Brain microvascular endothelial cell (primary cell): ENCODE measurements at regions not wholly inside any gene's neighbourhood (a gene's known extent, or its start where the extent isn't known, plus 50 kb on each side); places are given as distances from the start of the nearest gene placed in this dataset.
A peak's percentile ranks its signal among the peaks of the same experiment; 100 is the strongest.

ENCODE experiments used
- DNase-seq: peaks from one replicate; pipeline ENCODE4 v3.0.0-alpha.2; 2020
- H3K27ac ChIP-seq: fragments of 250-450 bp; sonication (Bioruptor Pico); 2 replicates; pipeline ENCODE4 v1.5.1; 2020; ENCODE audit warnings: mild to moderate bottlenecking, moderate library complexity
- H3K27me3 ChIP-seq: fragments of 250-450 bp; sonication (Bioruptor Pico); replicated peaks from 2 replicates; pipeline ENCODE4 v1.5.1; 2020; ENCODE audit warnings: mild to moderate bottlenecking
- H3K36me3 ChIP-seq: fragments of 250-450 bp; sonication (Bioruptor Pico); replicated peaks from 2 replicates; pipeline ENCODE4 v1.5.1; 2020; ENCODE audit warnings: mild to moderate bottlenecking
- H3K4me3 ChIP-seq: 2 replicates; pipeline ENCODE4 v1.5.1; 2011; ENCODE audit warnings: low read depth, mild to moderate bottlenecking, control low read depth, low read length, moderate library complexity
- CTCF ChIP-seq: IDR thresholded peaks from 2 replicates; pipeline ENCODE4 v1.5.1; 2011; ENCODE audit warnings: low read depth, mild to moderate bottlenecking, moderate library complexity, low read length, control low read depth, inconsistent platforms; ENCODE audit errors: missing control alignments
- in situ Hi-C: cut with HindIII; loops from 2 replicates; pipeline ENCODE4 v1.10.0; 2017; ENCODE audit warnings: low sequenced_read_pairs, low pct_ligation_motif_present

GRCh38 chr4:22991576-22991975, 298.8 kb downstream of the GBA3 start:
- Histone ChIP-seq H3K27me3 (no peaks in the 10 kb centered on the region), H3K36me3 (no peaks in the 10 kb centered on the region), H3K4me3 (no peak overlapping the region), H3K27ac (no peak overlapping the region)
- in situ Hi-C loops, result no loop called here
- DNase-seq, result no peak
- no peak for TF ChIP-seq CTCF

- Histone ChIP-seq H3K4me3 (no peak overlapping the region), H3K27me3 (no peaks in the 10 kb centered on the region), H3K27ac (no peak overlapping the region), H3K36me3 (no peaks in the 10 kb centered on the region)
- in situ Hi-C loops, result no loop called here
- no peak for DNase-seq
- no peak for TF ChIP-seq CTCF
These were observed 295.8 kb downstream of the GBA3 start for GRCh38 chr4:22988526-22988925.

GRCh38 chr4:22987870-22988269, 295.1 kb downstream of the GBA3 start:
- in situ Hi-C loops, result no loop called here
- Histone ChIP-seq H3K36me3 (no peaks in the 10 kb centered on the region), H3K4me3 (no peak overlapping the region), H3K27me3 (no peaks in the 10 kb centered on the region), H3K27ac (no peak overlapping the region)
- no peak for TF ChIP-seq CTCF
- DNase-seq, result peak; percentile 45

- Histone ChIP-seq H3K36me3 (no peaks in the 10 kb centered on the region), H3K27ac (no peak overlapping the region), H3K4me3 (no peak overlapping the region), H3K27me3 (no peaks in the 10 kb centered on the region)
- in situ Hi-C loops, result no loop called here
- no peak for TF ChIP-seq CTCF
- DNase-seq, result no peak
These were observed 294.1 kb downstream of the GBA3 start for GRCh38 chr4:22986881-22987280.

- H3K27ac ChIP-seq, result no peak overlapping the region
- no peak for TF ChIP-seq CTCF
- no peaks in the 10 kb centered on the region for H3K36me3 ChIP-seq
- no peak overlapping the region for H3K4me3 ChIP-seq
- DNase-seq, result no peak
- no peaks in the 10 kb centered on the region for H3K27me3 ChIP-seq
- in situ Hi-C loops, result no loop called here
These were observed 293.5 kb downstream of the GBA3 start for GRCh38 chr4:22986262-22986661.

- DNase-seq, result no peak
- no peaks in the 10 kb centered on the region for H3K36me3 ChIP-seq
- no peak for TF ChIP-seq CTCF
- no peaks in the 10 kb centered on the region for H3K27me3 ChIP-seq
- in situ Hi-C loops, result no loop called here
- no peak overlapping the region for H3K27ac ChIP-seq
- no peak overlapping the region for H3K4me3 ChIP-seq
These were observed 291.7 kb downstream of the GBA3 start for GRCh38 chr4:22984390-22984789.
